Body of pancreas (tissue), 4 donors: ENCODE measurements at regions not wholly inside any gene's neighbourhood (a gene's known extent, or its start where the extent isn't known, plus 50 kb on each side); places are given as distances from the start of the nearest gene placed in this dataset.

Source experiments
- CTCF ChIP-seq, 7 experiments: fragments of 450-650 bp in 4 of 7; fragments of 200-600 bp in 3 of 7; sonication (generic) in 3 of 7; IDR thresholded peaks; one replicate each; pipeline ENCODE4 v1.5.1; 2016 to 2019; ENCODE audit warnings: antibody characterized with exemption in 7 of 7
- POLR2A ChIP-seq, 3 donors: fragments of 450-650 bp; IDR thresholded peaks; one replicate each; pipeline ENCODE4 v1.6.1; 2016; ENCODE audit warnings: antibody characterized with exemption in 3 of 3, mild to moderate bottlenecking in 2 of 3

GRCh38 chr4:101555341-101555880 is 208.1 kb upstream of the PPP3CA start:
- no peak for TF ChIP-seq CTCF (IDR thresholded peaks at IDR 0.05)
- TF ChIP-seq POLR2A (IDR thresholded peaks at IDR 0.05): no peak
